Endothelial cell of umbilical vein (primary cell): ENCODE measurements at regions not wholly inside any gene's neighbourhood (a gene's known extent, or its start where the extent isn't known, plus 50 kb on each side); places are given as distances from the start of the nearest gene placed in this dataset.

Experiments
- BruUV-seq: library from RNA; stranded (reverse); fragments of 400-500 nt; replicated peaks from 2 replicates; lab custom pipeline; 2021; lab: Mats Ljungman, UMichigan
- CTCF ChIA-PET: fragments of 300-600, 350-600 bp; sonication (Branson Sonifier 250); formaldehyde crosslinking; loops from one replicate; lab custom pipeline; 2021; ENCODE audit warnings: antibody characterized with exemption, inconsistent platforms; lab: Charles Lee
- POLR2A ChIA-PET: fragments of 300-600, 350-600 bp; sonication (Branson Sonifier 250); formaldehyde crosslinking; loops from one replicate; lab custom pipeline; 2021; ENCODE audit warnings: antibody characterized with exemption, inconsistent platforms; lab: Charles Lee
- DNase-seq: peaks from one replicate; pipeline ENCODE4 v3.0.0-alpha.2; 2011; ENCODE audit warnings: low read depth, low spot score
- FAIRE-seq: peaks from 2 replicates; lab custom pipeline; 2011; peaks lifted over from hg19 to GRCh38; lab: Jason Lieb, UNC
- H2AFZ ChIP-seq: 2 replicates; pipeline ENCODE4 v1.6.0; 2012; ENCODE audit warnings: low read depth, low read length, control low read depth, inconsistent platforms
- H3K27ac ChIP-seq: 2 replicates; pipeline ENCODE4 v1.5.1; 2011; ENCODE audit warnings: low read depth, mild to moderate bottlenecking, control low read depth, low read length, moderate library complexity; ENCODE audit not compliant: insufficient read depth
- H3K27me3 ChIP-seq, 2 experiments: 2 replicates each; pipeline versions ENCODE4 v1.6.0 to v1.6.1; 2011; ENCODE audit warnings: low read length in 2 of 2, mixed read lengths in 1 of 2; ENCODE audit not compliant: control insufficient read depth in 2 of 2, insufficient read depth in 2 of 2
- H3K36me3 ChIP-seq, 2 experiments: 2 replicates in 1 of 2; 3 replicates in 1 of 2; pipeline ENCODE4 v1.5.1; 2011; ENCODE audit warnings: low read length in 2 of 2, mild to moderate bottlenecking in 1 of 2, moderate library complexity in 1 of 2; ENCODE audit not compliant: control insufficient read depth in 2 of 2, insufficient read depth in 2 of 2; ENCODE audit errors: extremely low read depth in 1 of 2
- H3K4me1 ChIP-seq: 3 replicates; pipeline ENCODE4 v1.5.1; 2011; ENCODE audit warnings: mild to moderate bottlenecking, low read length; ENCODE audit not compliant: control insufficient read depth, insufficient read depth; ENCODE audit errors: extremely low read depth
- H3K4me2 ChIP-seq: 2 replicates; pipeline ENCODE4 v1.6.1; 2011; ENCODE audit warnings: low read length, control low read depth, mixed read lengths; ENCODE audit not compliant: insufficient read depth
- H3K4me3 ChIP-seq, 3 experiments: fragments of 200-600 bp in 1 of 3; sonication (generic), shearing (Covaris generic) in 1 of 3; replicated peaks in 1 of 3; 2 replicates each; pipeline ENCODE4 v1.5.1; 2011 to 2016; ENCODE audit warnings: control low read depth in 3 of 3, low read length in 3 of 3, mild to moderate bottlenecking in 2 of 3, inconsistent platforms in 1 of 3, low read depth in 1 of 3, moderate library complexity in 1 of 3; ENCODE audit not compliant: insufficient read depth in 1 of 3
- H3K79me2 ChIP-seq: 2 replicates; pipeline ENCODE4 v1.6.0; 2012; ENCODE audit warnings: low read length, inconsistent platforms; ENCODE audit not compliant: control insufficient read depth, insufficient read depth
- H3K9ac ChIP-seq: replicated peaks from 2 replicates; pipeline ENCODE3; 2011; ENCODE audit warnings: low read length, control low read depth; ENCODE audit not compliant: insufficient read depth; ENCODE audit errors: extremely low read depth
- H3K9me1 ChIP-seq: replicated peaks from 3 replicates; pipeline ENCODE4 v1.6.0; 2011; ENCODE audit warnings: mild to moderate bottlenecking, low read length; ENCODE audit not compliant: control insufficient read depth, insufficient read depth; ENCODE audit errors: extremely low read depth
- H3K9me3 ChIP-seq: replicated peaks from 2 replicates; pipeline ENCODE4 v1.5.1; 2012; ENCODE audit warnings: low read length, inconsistent platforms; ENCODE audit not compliant: control insufficient read depth, insufficient read depth
- H4K20me1 ChIP-seq: replicated peaks from 2 replicates; pipeline ENCODE3; 2011; ENCODE audit warnings: mild to moderate bottlenecking, low read length; ENCODE audit not compliant: control insufficient read depth, insufficient read depth; ENCODE audit errors: extremely low read depth
- CTCF ChIP-seq, 2 donors: IDR thresholded peaks; 1 replicate in 1 of 2; 2 replicates in 1 of 2; pipeline ENCODE4 v1.5.1; 2011; ENCODE audit warnings: low read length in 2 of 2, mild to moderate bottlenecking in 2 of 2, moderate library complexity in 2 of 2, control low read depth in 1 of 2, inconsistent platforms in 1 of 2, low read depth in 1 of 2; ENCODE audit not compliant: insufficient read depth in 1 of 2; ENCODE audit errors: extremely low read depth in 1 of 2
- EZH2 ChIP-seq: IDR thresholded peaks from 2 replicates; pipeline ENCODE4 v1.6.1; 2012; ENCODE audit warnings: borderline replicate concordance, low read depth, mild to moderate bottlenecking, moderate library complexity, low read length, inconsistent platforms; ENCODE audit not compliant: severe bottlenecking
- FOS ChIP-seq: IDR thresholded peaks from 2 replicates; pipeline ENCODE4 v1.6.1; 2011; ENCODE audit warnings: mild to moderate bottlenecking, low read length, moderate library complexity, borderline replicate concordance; ENCODE audit not compliant: insufficient read depth
- GATA2 ChIP-seq: IDR thresholded peaks from 2 replicates; pipeline ENCODE4 v1.7.0; 2011; ENCODE audit warnings: low read depth, mild to moderate bottlenecking, moderate library complexity, mixed read lengths, low read length; ENCODE audit not compliant: insufficient read length, insufficient read depth
- JUN ChIP-seq: IDR thresholded peaks from 2 replicates; pipeline ENCODE4 v1.6.1; 2011; ENCODE audit warnings: borderline replicate concordance, low read depth; ENCODE audit not compliant: insufficient read length, insufficient read depth
- MAX ChIP-seq: IDR thresholded peaks from 2 replicates; pipeline ENCODE4 v1.6.1; 2011; ENCODE audit not compliant: insufficient read depth, insufficient read length
- MYC ChIP-seq: IDR thresholded peaks from one replicate; pipeline ENCODE4 v1.6.1; 2011; ENCODE audit warnings: mild to moderate bottlenecking, low read depth, low read length
- POLR2A ChIP-seq: IDR thresholded peaks from 2 replicates; pipeline ENCODE4 v1.6.1; 2012; ENCODE audit warnings: low read depth, mild to moderate bottlenecking, control low read depth, low read length
- POLR2AphosphoS5 ChIP-seq: IDR thresholded peaks from 2 replicates; pipeline ENCODE4 v1.6.1; 2012; ENCODE audit warnings: low read depth, mild to moderate bottlenecking, control low read depth, low read length, moderate library complexity; ENCODE audit not compliant: insufficient read depth
- dilution Hi-C: fragments of 300-500 bp; cut with MboI; formaldehyde crosslinking; loops from one replicate; pipeline ENCODE4 v1.15.0; 2019; ENCODE audit warnings: low sequenced_read_pairs; ENCODE audit not compliant: extremely low pct_ligation_motif_present
- intact Hi-C: fragments of 100-400 bp; cut with micrococcal nuclease; formaldehyde crosslinking; loops from one replicate; pipeline ENCODE4 v1.10.0; 2022

GRCh38 chr1:178576841-178577240 is 63.9 kb downstream of the TEX35 start:
- POLR2A ChIA-PET = no interaction called here

More at GRCh38 chr1:178576841-178577240, 63.9 kb downstream of the TEX35 start:
- dilution Hi-C loops (no loop called here), intact Hi-C loops (no loop called here)
- Histone ChIP-seq H4K20me1 (no peaks in the 10 kb centered on the region), H3K27me3 (peaks cover 5 to 8% of the 10 kb centered on the region in 2 experiments), H3K4me2 (no peak overlapping the region), H3K36me3 (no peaks in the 10 kb centered on the region), H3K9me3 (no peaks in the 10 kb centered on the region), H3K4me1 (no peaks in the 10 kb centered on the region), H3K9ac (no peak overlapping the region), H3K9me1 (no peaks in the 10 kb centered on the region), H2AFZ (no peak overlapping the region), H3K79me2 (no peaks in the 10 kb centered on the region), H3K27ac (no peak overlapping the region), H3K4me3 (no peak overlapping the region)
- no peak for DNase-seq
- no peak for TF ChIP-seq MYC
- no peak for TF ChIP-seq POLR2A
- no peak for TF ChIP-seq POLR2AphosphoS5
- TF ChIP-seq JUN = no peak
- TF ChIP-seq MAX = no peak
- no peak for TF ChIP-seq GATA2
- TF ChIP-seq CTCF (IDR thresholded peaks at IDR 0.05; ENCODE audit: extremely low read depth in 1 of 2, insufficient read depth in 1 of 2, low read depth in 1 of 2, low read length in 2 of 2) = no peak
- no peak for TF ChIP-seq EZH2
- no peak for TF ChIP-seq FOS
- FAIRE-seq = no peak
- BruUV-seq = no TSS peak
- CTCF ChIA-PET = interaction anchor here (1.5 to 2.1 kb wide), 2 partner anchors 11 to 12 kb away, joined by 4 to 9 read pairs; no protein-coding TSS in a partner anchor
